ENCODE measurements at regions not wholly inside any gene's neighbourhood (a gene's known extent, or its start where the extent isn't known, plus 50 kb on each side); places are given as distances from the start of the nearest gene placed in this dataset.

GRCh38 chr21:15203740-15204139 lies 138.9 kb upstream of the NRIP1 start:
- no peak overlapping the region for H3K27ac ChIP-seq
- TF ChIP-seq, protein P1, sequence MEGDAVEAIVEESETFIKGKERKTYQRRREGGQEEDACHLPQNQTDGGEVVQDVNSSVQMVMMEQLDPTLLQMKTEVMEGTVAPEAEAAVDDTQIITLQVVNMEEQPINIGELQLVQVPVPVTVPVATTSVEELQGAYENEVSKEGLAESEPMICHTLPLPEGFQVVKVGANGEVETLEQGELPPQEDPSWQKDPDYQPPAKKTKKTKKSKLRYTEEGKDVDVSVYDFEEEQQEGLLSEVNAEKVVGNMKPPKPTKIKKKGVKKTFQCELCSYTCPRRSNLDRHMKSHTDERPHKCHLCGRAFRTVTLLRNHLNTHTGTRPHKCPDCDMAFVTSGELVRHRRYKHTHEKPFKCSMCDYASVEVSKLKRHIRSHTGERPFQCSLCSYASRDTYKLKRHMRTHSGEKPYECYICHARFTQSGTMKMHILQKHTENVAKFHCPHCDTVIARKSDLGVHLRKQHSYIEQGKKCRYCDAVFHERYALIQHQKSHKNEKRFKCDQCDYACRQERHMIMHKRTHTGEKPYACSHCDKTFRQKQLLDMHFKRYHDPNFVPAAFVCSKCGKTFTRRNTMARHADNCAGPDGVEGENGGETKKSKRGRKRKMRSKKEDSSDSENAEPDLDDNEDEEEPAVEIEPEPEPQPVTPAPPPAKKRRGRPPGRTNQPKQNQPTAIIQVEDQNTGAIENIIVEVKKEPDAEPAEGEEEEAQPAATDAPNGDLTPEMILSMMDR (IDR thresholded peaks at IDR 0.05) = no peak
- intact Hi-C loops (cut with DNase I) = no loop called here
- no peaks in the 10 kb centered on the region for H3K4me1 ChIP-seq
- H3K9me3 ChIP-seq = no peaks in the 10 kb centered on the region
- no peaks in the 10 kb centered on the region for H3K36me3 ChIP-seq
- no peaks in the 10 kb centered on the region for H3K27me3 ChIP-seq
- no peak overlapping the region for H3K4me3 ChIP-seq
- no peak for DNase-seq (ENCODE audit: low spot score in 2 of 2)

GRCh38 chr21:15204140-15204969 lies 139.6 kb upstream of the NRIP1 start:
- TF ChIP-seq, protein P1 (IDR thresholded peaks at IDR 0.05) = no peak
- no peaks in the 10 kb centered on the region for H3K27me3 ChIP-seq
- no peak overlapping the region for H3K27ac ChIP-seq
- no peaks in the 10 kb centered on the region for H3K4me1 ChIP-seq
- H3K36me3 ChIP-seq = no peaks in the 10 kb centered on the region
- no peaks in the 10 kb centered on the region for H3K9me3 ChIP-seq
- no peak overlapping the region for H3K4me3 ChIP-seq
- intact Hi-C loops (cut with DNase I) = no loop called here
- no peak for DNase-seq (ENCODE audit: low spot score in 2 of 2)

DNA sequence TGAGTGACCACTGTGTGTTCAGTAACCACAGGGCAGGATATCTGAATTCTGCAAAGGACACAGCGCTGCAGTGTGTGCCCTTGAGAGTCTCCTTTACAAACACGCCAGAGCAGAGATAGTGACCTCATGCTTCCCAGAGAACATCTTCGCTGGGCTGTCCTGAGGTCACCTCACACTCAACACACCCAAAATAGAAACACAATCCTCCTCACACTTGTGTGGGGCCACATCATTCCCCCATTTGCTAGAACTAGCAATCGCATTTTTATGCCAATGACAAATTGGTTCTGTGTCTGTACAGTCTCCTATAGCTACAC lies 140.1 kb upstream of the NRIP1 start:
- no peaks in the 10 kb centered on the region for H3K9me3 ChIP-seq
- no peaks in the 10 kb centered on the region for H3K4me1 ChIP-seq
- no peak overlapping the region for H3K4me3 ChIP-seq
- intact Hi-C loops (cut with DNase I) = no loop called here
- no peaks in the 10 kb centered on the region for H3K27me3 ChIP-seq
- TF ChIP-seq, protein P1 (IDR thresholded peaks at IDR 0.05) = no peak
- no peak overlapping the region for H3K27ac ChIP-seq
- no peaks in the 10 kb centered on the region for H3K36me3 ChIP-seq
- DNase-seq (ENCODE audit: low spot score in 2 of 2) = no peak

- H3K27ac ChIP-seq = no peak overlapping the region
- H3K4me1 ChIP-seq = no peaks in the 10 kb centered on the region
- TF ChIP-seq, protein P1 (IDR thresholded peaks at IDR 0.05) = no peak
- no peaks in the 10 kb centered on the region for H3K36me3 ChIP-seq
- H3K9me3 ChIP-seq = no peaks in the 10 kb centered on the region
- H3K27me3 ChIP-seq = no peaks in the 10 kb centered on the region
- no peak for DNase-seq (ENCODE audit: low spot score in 2 of 2)
- no peak overlapping the region for H3K4me3 ChIP-seq
- intact Hi-C loops (cut with DNase I) = no loop called here
Observed at GRCh38 chr21:15206514-15206913, 141.7 kb upstream of the NRIP1 start.

GRCh38 chr21:15207231-15207630 lies 142.4 kb upstream of the NRIP1 start:
- TF ChIP-seq, protein P1 (IDR thresholded peaks at IDR 0.05) = no peak
- H3K27me3 ChIP-seq = no peaks in the 10 kb centered on the region
- no peaks in the 10 kb centered on the region for H3K9me3 ChIP-seq
- H3K36me3 ChIP-seq = no peaks in the 10 kb centered on the region
- intact Hi-C loops (cut with DNase I) = no loop called here
- no peak overlapping the region for H3K4me3 ChIP-seq
- no peak for DNase-seq (ENCODE audit: low spot score in 2 of 2)
- H3K27ac ChIP-seq = no peak overlapping the region
- H3K4me1 ChIP-seq = no peaks in the 10 kb centered on the region
